ENCODE measurements at regions not wholly inside any gene's neighbourhood (a gene's known extent, or its start where the extent isn't known, plus 50 kb on each side); places are given as distances from the start of the nearest gene placed in this dataset.
A peak's percentile ranks its signal among the peaks of the same experiment; 100 is the strongest.

- TF ChIP-seq, protein P1, sequence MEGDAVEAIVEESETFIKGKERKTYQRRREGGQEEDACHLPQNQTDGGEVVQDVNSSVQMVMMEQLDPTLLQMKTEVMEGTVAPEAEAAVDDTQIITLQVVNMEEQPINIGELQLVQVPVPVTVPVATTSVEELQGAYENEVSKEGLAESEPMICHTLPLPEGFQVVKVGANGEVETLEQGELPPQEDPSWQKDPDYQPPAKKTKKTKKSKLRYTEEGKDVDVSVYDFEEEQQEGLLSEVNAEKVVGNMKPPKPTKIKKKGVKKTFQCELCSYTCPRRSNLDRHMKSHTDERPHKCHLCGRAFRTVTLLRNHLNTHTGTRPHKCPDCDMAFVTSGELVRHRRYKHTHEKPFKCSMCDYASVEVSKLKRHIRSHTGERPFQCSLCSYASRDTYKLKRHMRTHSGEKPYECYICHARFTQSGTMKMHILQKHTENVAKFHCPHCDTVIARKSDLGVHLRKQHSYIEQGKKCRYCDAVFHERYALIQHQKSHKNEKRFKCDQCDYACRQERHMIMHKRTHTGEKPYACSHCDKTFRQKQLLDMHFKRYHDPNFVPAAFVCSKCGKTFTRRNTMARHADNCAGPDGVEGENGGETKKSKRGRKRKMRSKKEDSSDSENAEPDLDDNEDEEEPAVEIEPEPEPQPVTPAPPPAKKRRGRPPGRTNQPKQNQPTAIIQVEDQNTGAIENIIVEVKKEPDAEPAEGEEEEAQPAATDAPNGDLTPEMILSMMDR (IDR thresholded peaks at IDR 0.05; ENCODE audit: low read depth, low read length), result no peak
- H3K4me3 ChIP-seq (replicated peaks in 1 of 2; ENCODE audit: low read depth in 2 of 2, low read length in 2 of 2), result no peak overlapping the region
- peak in 1 of 2 donors; percentile 13 for DNase-seq (ENCODE audit: low read depth in 2 of 2)
These were observed 164.5 kb downstream of the ZMAT3 start for GRCh38 chr3:178907081-178907480.

DNA sequence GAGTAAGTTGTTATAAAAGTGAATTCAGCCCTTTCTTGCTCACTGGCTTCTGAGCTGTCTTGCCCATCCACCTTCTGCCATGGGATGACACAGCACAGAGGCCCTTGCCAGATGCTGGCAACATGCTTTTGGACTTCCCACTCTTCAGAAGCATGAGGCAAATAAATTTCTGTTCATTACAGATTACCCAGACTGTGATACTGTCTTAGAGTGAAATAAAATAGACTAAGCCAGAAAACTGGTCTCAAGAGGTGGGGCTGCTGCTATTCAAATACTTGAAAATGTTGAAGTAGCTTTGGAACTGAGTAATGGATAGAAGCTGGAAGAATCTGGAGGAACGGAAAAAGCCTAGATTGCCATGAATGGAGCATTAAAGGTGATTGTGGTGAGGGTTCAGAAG lies 170.4 kb downstream of the ZMAT3 start:
- no peak for DNase-seq (ENCODE audit: low read depth in 2 of 2)
- TF ChIP-seq, protein P1 (IDR thresholded peaks at IDR 0.05; ENCODE audit: low read depth, low read length), result no peak
- H3K4me3 ChIP-seq (replicated peaks in 1 of 2; ENCODE audit: low read depth in 2 of 2, low read length in 2 of 2), result no peak overlapping the region

DNA sequence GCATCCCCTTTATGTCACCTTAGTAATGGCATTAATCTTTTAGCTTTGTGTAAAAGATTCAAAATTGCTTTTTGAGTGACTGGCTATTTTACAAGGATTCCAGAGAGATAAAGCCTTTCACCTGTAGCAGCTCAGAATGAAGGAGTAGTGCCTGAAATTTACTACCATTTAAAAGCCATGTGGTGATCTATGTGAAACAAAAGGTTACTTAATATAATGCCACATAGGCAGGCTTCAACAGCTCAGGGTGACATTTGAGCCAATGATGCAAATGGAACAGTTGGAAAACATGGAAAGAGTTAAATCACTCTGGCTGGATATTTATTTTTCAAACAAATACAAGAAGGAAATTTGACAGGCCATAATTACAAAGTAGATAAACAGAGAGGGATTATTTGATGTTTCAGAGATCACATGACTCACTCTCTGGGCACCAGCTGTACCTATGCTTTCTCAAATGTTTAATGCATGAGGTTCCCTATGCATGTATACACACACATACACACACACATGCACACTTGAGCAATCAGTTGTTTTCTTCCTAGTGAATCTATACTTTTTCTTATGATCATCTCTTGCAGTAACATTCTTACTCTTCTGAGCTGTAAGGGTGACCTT lies 171.5 kb downstream of the ZMAT3 start:
- TF ChIP-seq, protein P1 (IDR thresholded peaks at IDR 0.05; ENCODE audit: low read depth, low read length), result no peak
- DNase-seq (ENCODE audit: low read depth in 2 of 2), result no peak
- H3K4me3 ChIP-seq (replicated peaks in 1 of 2; ENCODE audit: low read depth in 2 of 2, low read length in 2 of 2), result no peak overlapping the region

DNA sequence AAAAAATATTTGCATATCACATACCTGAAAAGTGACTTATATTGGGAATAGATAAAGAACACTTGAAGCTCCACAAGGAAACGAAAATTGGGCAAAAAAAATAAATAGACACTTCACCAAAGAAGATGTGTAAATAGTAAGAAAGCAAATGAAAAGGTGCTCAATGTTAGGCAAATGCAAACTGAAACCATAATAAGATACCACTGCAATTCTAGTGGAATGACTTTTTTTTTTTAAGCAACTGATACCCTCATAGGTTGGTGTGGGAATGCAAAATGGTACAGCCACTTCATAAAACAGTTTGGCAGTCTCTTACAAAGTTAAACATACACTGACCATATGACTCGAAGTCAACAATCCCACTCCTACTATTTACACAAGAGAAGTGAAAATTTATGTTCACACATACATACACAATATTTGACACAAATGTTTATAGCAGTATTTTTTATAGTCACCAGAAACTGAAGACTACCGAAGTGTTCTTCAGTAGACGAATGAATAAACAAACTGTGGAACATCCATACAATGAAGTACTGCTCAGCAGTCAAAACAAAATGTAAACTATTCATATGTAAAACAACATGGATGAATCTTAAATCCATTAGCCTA lies 176.3 kb downstream of the ZMAT3 start:
- H3K4me3 ChIP-seq (replicated peaks in 1 of 2; ENCODE audit: low read depth in 2 of 2, low read length in 2 of 2), result no peak overlapping the region
- TF ChIP-seq, protein P1 (IDR thresholded peaks at IDR 0.05; ENCODE audit: low read depth, low read length), result no peak
- DNase-seq (ENCODE audit: low read depth in 2 of 2), result no peak
